ENCODE measurements at regions not wholly inside any gene's neighbourhood (a gene's known extent, or its start where the extent isn't known, plus 50 kb on each side); places are given as distances from the start of the nearest gene placed in this dataset.

DNA sequence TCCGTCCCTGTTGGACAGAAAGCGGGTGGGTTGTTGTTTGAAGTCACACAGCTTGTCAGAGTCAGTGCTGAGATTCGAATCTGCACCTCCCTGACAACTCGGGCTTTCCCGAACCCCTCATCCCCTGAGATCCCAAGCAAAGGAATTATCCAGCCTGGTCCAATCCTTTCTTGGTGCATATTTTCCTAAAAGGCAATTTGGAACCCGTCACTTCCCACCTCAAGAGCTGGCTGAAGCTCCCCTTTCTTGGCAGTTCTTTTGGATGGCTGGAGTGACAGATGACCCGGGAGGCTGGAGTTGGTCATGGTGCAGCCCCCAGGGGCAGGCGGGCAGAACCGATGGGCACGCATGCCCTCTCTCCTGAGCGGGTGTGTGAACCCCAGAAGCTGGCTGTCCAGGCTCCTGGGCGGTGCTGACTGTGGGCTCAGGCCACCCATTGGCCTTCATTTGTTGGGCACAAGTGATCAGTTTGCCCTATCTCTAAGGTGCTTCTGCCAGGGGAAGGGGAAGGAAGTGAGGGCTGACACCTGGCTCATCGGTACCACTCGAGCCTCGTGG, 97.8 kb downstream of the ASB1 start:
- CTCF ChIA-PET, result no interaction called here
- no peaks in the 10 kb centered on the region for H3K4me1 ChIP-seq (ENCODE audit: control insufficient read depth in 2 of 2, insufficient read depth in 2 of 2, low read length in 2 of 2)
- H3K79me2 ChIP-seq (ENCODE audit: control insufficient read depth, insufficient read depth, low read length), result no peaks in the 10 kb centered on the region
- no peak overlapping the region for H2AFZ ChIP-seq (ENCODE audit: insufficient read depth, low read depth, low read length, poor library complexity, severe bottlenecking)
- no peak overlapping the region for H3K4me3 ChIP-seq (ENCODE audit: control extremely low read depth in 1 of 5, extremely low read depth in 1 of 5, insufficient read depth in 1 of 5, low read depth in 2 of 5, low read length in 4 of 5)
- Mint-ChIP-seq H3K9me3 (ENCODE audit: insufficient read depth) (no peaks in the 10 kb centered on the region), H3K27ac (no peak overlapping the region), H3K4me3 (no peak overlapping the region), H3K27me3 (peaks cover 9% of the 10 kb centered on the region), H3K4me1 (no peaks in the 10 kb centered on the region)
- DNase-seq (no peak), ATAC-seq (ENCODE audit: low read depth) (no peak)
- TF ChIP-seq, protein P1, sequence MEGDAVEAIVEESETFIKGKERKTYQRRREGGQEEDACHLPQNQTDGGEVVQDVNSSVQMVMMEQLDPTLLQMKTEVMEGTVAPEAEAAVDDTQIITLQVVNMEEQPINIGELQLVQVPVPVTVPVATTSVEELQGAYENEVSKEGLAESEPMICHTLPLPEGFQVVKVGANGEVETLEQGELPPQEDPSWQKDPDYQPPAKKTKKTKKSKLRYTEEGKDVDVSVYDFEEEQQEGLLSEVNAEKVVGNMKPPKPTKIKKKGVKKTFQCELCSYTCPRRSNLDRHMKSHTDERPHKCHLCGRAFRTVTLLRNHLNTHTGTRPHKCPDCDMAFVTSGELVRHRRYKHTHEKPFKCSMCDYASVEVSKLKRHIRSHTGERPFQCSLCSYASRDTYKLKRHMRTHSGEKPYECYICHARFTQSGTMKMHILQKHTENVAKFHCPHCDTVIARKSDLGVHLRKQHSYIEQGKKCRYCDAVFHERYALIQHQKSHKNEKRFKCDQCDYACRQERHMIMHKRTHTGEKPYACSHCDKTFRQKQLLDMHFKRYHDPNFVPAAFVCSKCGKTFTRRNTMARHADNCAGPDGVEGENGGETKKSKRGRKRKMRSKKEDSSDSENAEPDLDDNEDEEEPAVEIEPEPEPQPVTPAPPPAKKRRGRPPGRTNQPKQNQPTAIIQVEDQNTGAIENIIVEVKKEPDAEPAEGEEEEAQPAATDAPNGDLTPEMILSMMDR (IDR thresholded peaks at IDR 0.05), result no peak
- no peak for TF ChIP-seq EZH2 (IDR thresholded peaks at IDR 0.05; ENCODE audit: borderline replicate concordance, insufficient read depth, low read depth, low read length, poor library complexity, severe bottlenecking)
- POLR2A ChIA-PET, result no interaction called here
- H3K27ac ChIP-seq (ENCODE audit: low read length in 2 of 2), result no peak overlapping the region
- peaks cover 0 to 13% (median 0%) of the 10 kb centered on the region in 3 donors for H3K9me3 ChIP-seq (ENCODE audit: control extremely low read depth in 1 of 3, control insufficient read depth in 2 of 3, insufficient read depth in 1 of 3, low read length in 2 of 3)
- intact Hi-C loops (cut with micrococcal nuclease), result no loop called here
- no peak overlapping the region for H3K9ac ChIP-seq (ENCODE audit: low read length)
- no peaks in the 10 kb centered on the region for H4K20me1 ChIP-seq (ENCODE audit: control insufficient read depth, insufficient read depth, low read length, poor library complexity, severe bottlenecking)
- 92% methylated on average over 15 of the region's 15 CpGs for WGBS (ENCODE audit: insufficient coverage)
- H3K36me3 ChIP-seq (replicated peaks in 1 of 2; ENCODE audit: control extremely low read depth in 1 of 2, control insufficient read depth in 1 of 2, extremely low read depth in 1 of 2, insufficient read depth in 2 of 2, low read length in 1 of 2), result no peaks in the 10 kb centered on the region
- H3K27me3 ChIP-seq (replicated peaks in 1 of 4; ENCODE audit: control extremely low read depth in 1 of 4, control insufficient read depth in 3 of 4, insufficient read depth in 4 of 4, low read length in 3 of 4), result peaks cover 0 to 5% (median 0%) of the 10 kb centered on the region in 4 experiments
- no peak overlapping the region for H3K4me2 ChIP-seq (replicated peaks; ENCODE audit: low read depth, low read length, poor library complexity, severe bottlenecking)

DNA sequence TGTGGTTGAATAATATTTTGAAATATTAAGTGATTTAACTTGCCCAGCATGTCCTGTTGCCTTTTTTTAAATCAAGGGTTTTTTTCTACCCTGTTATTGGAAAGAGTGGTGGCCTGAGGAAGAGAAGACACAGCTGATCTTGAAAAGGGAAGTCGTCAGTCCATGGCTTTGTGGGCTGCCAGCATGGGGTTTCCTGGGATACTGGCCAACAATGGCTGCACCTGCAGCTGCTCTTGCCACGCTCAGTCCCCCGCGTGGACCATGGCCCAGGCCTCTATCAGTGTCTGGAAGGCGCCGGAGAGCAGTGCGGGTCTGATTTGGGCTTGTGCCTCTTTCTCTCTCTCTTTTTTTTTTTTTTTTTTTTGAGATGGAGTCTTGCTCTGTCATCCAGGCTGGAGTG, 99.3 kb downstream of the ASB1 start:
- Histone ChIP-seq H3K27me3 (replicated peaks in 1 of 4; ENCODE audit: control extremely low read depth in 1 of 4, control insufficient read depth in 3 of 4, insufficient read depth in 4 of 4, low read length in 3 of 4) (peaks cover 0 to 5% (median 0%) of the 10 kb centered on the region in 4 experiments), H3K4me3 (ENCODE audit: control extremely low read depth in 1 of 5, extremely low read depth in 1 of 5, insufficient read depth in 1 of 5, low read depth in 2 of 5, low read length in 4 of 5) (no peak overlapping the region), H3K4me2 (replicated peaks; ENCODE audit: low read depth, low read length, poor library complexity, severe bottlenecking) (no peak overlapping the region), H3K36me3 (replicated peaks in 1 of 2; ENCODE audit: control extremely low read depth in 1 of 2, control insufficient read depth in 1 of 2, extremely low read depth in 1 of 2, insufficient read depth in 2 of 2, low read length in 1 of 2) (no peaks in the 10 kb centered on the region), H3K9me3 (ENCODE audit: control extremely low read depth in 1 of 3, control insufficient read depth in 2 of 3, insufficient read depth in 1 of 3, low read length in 2 of 3) (peaks cover 0 to 14% (median under 1%) of the 10 kb centered on the region in 3 donors), H3K79me2 (ENCODE audit: control insufficient read depth, insufficient read depth, low read length) (no peaks in the 10 kb centered on the region), H3K27ac (ENCODE audit: low read length in 2 of 2) (no peak overlapping the region), H2AFZ (ENCODE audit: insufficient read depth, low read depth, low read length, poor library complexity, severe bottlenecking) (no peak overlapping the region), H4K20me1 (ENCODE audit: control insufficient read depth, insufficient read depth, low read length, poor library complexity, severe bottlenecking) (no peaks in the 10 kb centered on the region), H3K4me1 (ENCODE audit: control insufficient read depth in 2 of 2, insufficient read depth in 2 of 2, low read length in 2 of 2) (no peaks in the 10 kb centered on the region), H3K9ac (ENCODE audit: low read length) (no peak overlapping the region)
- CTCF ChIA-PET, result no interaction called here
- Mint-ChIP-seq H3K4me3 (no peak overlapping the region), H3K4me1 (no peaks in the 10 kb centered on the region), H3K9me3 (ENCODE audit: insufficient read depth) (peaks cover 7% of the 10 kb centered on the region), H3K27me3 (peaks cover 9% of the 10 kb centered on the region), H3K27ac (no peak overlapping the region)
- TF ChIP-seq, protein P1 (IDR thresholded peaks at IDR 0.05), result no peak
- no peak for TF ChIP-seq EZH2 (IDR thresholded peaks at IDR 0.05; ENCODE audit: borderline replicate concordance, insufficient read depth, low read depth, low read length, poor library complexity, severe bottlenecking)
- no peak for DNase-seq
- no peak for ATAC-seq (ENCODE audit: low read depth)
- intact Hi-C loops (cut with micrococcal nuclease), result no loop called here
- POLR2A ChIA-PET, result no interaction called here
- 6% methylated on average over 4 of the region's 7 CpGs for WGBS (ENCODE audit: insufficient coverage)

Data from B cell (primary cell).